ENCODE measurements at regions not wholly inside any gene's neighbourhood (a gene's known extent, or its start where the extent isn't known, plus 50 kb on each side); places are given as distances from the start of the nearest gene placed in this dataset.

DNA sequence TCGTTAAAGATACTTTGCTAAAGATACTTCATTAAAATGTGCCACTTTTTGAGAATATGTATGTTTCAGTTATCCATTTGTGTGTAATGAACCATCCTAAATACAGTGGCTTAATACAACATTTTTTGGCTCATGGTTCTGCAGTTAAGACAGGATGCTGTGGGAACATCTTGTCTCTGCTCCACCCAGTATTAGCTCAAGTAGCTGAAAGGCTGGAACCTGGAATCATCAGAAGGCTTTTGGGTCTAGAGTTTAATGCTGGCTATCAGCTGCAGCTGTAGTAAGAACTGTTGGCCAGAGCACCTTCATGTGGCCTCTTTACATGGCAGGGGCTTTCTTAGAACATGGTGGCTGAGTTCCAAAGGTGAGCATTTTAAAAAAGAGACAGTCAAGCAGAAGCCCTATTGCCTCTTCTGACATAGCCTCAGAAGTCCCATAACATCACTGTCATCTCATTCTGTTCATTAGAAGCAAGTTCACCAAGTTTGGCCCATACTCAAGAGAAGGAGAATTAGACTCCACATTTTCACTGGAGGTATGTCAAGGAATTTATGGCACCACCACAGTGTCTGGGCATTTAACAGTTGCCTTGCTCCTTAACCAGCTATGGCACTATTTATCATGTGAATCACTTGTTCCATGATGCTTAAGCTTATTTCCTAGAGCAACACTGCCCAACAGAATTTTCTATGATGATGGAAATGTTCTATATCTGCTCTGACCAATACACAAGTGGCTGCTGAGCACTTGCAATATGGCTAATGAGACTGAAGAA, 70.4 kb upstream of the PDZRN3 start:
- RAD21 ChIA-PET (ENCODE audit: unreplicated experiment), result no interaction called here
- POLR2A ChIA-PET, result no interaction called here
- no peaks in the 10 kb centered on the region; a peak in 1 of 4 replicates for H3K27me3 ChIP-seq (replicated peaks in 1 of 2; ENCODE audit: control insufficient read depth in 2 of 2, insufficient read depth in 2 of 2, low read length in 1 of 2)
- no peaks in the 10 kb centered on the region for H3K9me3 ChIP-seq (replicated peaks; ENCODE audit: control insufficient read depth, insufficient read depth, low read length)
- H3K36me3 ChIP-seq (ENCODE audit: control insufficient read depth in 2 of 2, insufficient read depth in 2 of 2, low read length in 1 of 2), result no peaks in the 10 kb centered on the region
- H3K27ac ChIP-seq (ENCODE audit: control insufficient read depth, insufficient read depth), result no peak overlapping the region
- no TSS peak for BruUV-seq (replicated peaks)
- no peak for DNase-seq (ENCODE audit: low read depth, low spot score)
- in situ Hi-C loops (cut with MboI), result no loop called here
- 0% methylated on average over 1 of the region's 1 CpG for WGBS (ENCODE audit: insufficient coverage, insufficient replicate concordance, low lambda C conversion rate, missing lambda C conversion rate)
- H2AFZ ChIP-seq (ENCODE audit: control insufficient read depth, low read depth, low read length), result no peak overlapping the region
- intact Hi-C loops (cut with micrococcal nuclease; ENCODE audit: unreplicated experiment), result no loop called here
- no peak overlapping the region for H3K4me2 ChIP-seq (ENCODE audit: control insufficient read depth, insufficient read depth)
- no peak for ATAC-seq
- no peak overlapping the region for H3K4me3 ChIP-seq
- H3K79me2 ChIP-seq (ENCODE audit: control insufficient read depth, insufficient read depth, low read length), result no peaks in the 10 kb centered on the region
- no peaks in the 10 kb centered on the region for H4K20me1 ChIP-seq (ENCODE audit: control insufficient read depth, insufficient read depth)
- no peaks in the 10 kb centered on the region for H3K4me1 ChIP-seq (ENCODE audit: control insufficient read depth, insufficient read depth, low read length)
- H3K9ac ChIP-seq (ENCODE audit: control insufficient read depth, insufficient read depth, low read length), result no peak overlapping the region
- no peak for FAIRE-seq
- SMC1A ChIA-PET (ENCODE audit: uncharacterized antibody, unreplicated experiment), result no interaction called here
- CTCF ChIA-PET, result interaction anchor here (0.8 kb wide), 1 partner anchor 13 kb away, joined by 3 read pairs; no protein-coding TSS in a partner anchor
- TF ChIP-seq, protein P1, sequence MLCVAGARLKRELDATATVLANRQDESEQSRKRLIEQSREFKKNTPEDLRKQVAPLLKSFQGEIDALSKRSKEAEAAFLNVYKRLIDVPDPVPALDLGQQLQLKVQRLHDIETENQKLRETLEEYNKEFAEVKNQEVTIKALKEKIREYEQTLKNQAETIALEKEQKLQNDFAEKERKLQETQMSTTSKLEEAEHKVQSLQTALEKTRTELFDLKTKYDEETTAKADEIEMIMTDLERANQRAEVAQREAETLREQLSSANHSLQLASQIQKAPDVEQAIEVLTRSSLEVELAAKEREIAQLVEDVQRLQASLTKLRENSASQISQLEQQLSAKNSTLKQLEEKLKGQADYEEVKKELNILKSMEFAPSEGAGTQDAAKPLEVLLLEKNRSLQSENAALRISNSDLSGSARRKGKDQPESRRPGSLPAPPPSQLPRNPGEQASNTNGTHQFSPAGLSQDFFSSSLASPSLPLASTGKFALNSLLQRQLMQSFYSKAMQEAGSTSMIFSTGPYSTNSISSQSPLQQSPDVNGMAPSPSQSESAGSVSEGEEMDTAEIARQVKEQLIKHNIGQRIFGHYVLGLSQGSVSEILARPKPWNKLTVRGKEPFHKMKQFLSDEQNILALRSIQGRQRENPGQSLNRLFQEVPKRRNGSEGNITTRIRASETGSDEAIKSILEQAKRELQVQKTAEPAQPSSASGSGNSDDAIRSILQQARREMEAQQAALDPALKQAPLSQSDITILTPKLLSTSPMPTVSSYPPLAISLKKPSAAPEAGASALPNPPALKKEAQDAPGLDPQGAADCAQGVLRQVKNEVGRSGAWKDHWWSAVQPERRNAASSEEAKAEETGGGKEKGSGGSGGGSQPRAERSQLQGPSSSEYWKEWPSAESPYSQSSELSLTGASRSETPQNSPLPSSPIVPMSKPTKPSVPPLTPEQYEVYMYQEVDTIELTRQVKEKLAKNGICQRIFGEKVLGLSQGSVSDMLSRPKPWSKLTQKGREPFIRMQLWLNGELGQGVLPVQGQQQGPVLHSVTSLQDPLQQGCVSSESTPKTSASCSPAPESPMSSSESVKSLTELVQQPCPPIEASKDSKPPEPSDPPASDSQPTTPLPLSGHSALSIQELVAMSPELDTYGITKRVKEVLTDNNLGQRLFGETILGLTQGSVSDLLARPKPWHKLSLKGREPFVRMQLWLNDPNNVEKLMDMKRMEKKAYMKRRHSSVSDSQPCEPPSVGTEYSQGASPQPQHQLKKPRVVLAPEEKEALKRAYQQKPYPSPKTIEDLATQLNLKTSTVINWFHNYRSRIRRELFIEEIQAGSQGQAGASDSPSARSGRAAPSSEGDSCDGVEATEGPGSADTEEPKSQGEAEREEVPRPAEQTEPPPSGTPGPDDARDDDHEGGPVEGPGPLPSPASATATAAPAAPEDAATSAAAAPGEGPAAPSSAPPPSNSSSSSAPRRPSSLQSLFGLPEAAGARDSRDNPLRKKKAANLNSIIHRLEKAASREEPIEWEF (IDR thresholded peaks at IDR 0.05; ENCODE audit: insufficient replicate concordance, low read depth, low read length), result no peak
- no peak for TF ChIP-seq ZBTB40 (IDR thresholded peaks at IDR 0.05; ENCODE audit: borderline replicate concordance)
- TF ChIP-seq NR2C2 (IDR thresholded peaks at IDR 0.05; ENCODE audit: borderline replicate concordance, control insufficient read depth, insufficient read length, low read depth), result no peak
- no peak for TF ChIP-seq TCF12 (IDR thresholded peaks at IDR 0.05; ENCODE audit: low read depth, low read length)
- no peak for TF ChIP-seq SP1 (IDR thresholded peaks at IDR 0.05; ENCODE audit: low read depth, low read length)
- TF ChIP-seq RAD21 (IDR thresholded peaks at IDR 0.05; ENCODE audit: insufficient read depth, low read depth, low read length), result no peak
- TF ChIP-seq NFIC (IDR thresholded peaks at IDR 0.05; ENCODE audit: low read depth, low read length), result no peak
- no peak for TF ChIP-seq IRF4 (IDR thresholded peaks at IDR 0.05; ENCODE audit: low read depth, low read length)
- TF ChIP-seq, protein P2, sequence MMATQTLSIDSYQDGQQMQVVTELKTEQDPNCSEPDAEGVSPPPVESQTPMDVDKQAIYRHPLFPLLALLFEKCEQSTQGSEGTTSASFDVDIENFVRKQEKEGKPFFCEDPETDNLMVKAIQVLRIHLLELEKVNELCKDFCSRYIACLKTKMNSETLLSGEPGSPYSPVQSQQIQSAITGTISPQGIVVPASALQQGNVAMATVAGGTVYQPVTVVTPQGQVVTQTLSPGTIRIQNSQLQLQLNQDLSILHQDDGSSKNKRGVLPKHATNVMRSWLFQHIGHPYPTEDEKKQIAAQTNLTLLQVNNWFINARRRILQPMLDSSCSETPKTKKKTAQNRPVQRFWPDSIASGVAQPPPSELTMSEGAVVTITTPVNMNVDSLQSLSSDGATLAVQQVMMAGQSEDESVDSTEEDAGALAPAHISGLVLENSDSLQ (IDR thresholded peaks at IDR 0.05), result no peak
- no peak for TF ChIP-seq HDAC2 (IDR thresholded peaks at IDR 0.05)
- TF ChIP-seq MTA2 (IDR thresholded peaks at IDR 0.05; ENCODE audit: low read depth), result no peak
- no peak for TF ChIP-seq SREBF1 (IDR thresholded peaks at IDR 0.05; ENCODE audit: low read length)
- no peak for TF ChIP-seq PAX8 (IDR thresholded peaks at IDR 0.05)
- no peak for TF ChIP-seq NFYA (IDR thresholded peaks at IDR 0.05; ENCODE audit: borderline replicate concordance, low read depth, low read length)
- TF ChIP-seq ZNF217 (IDR thresholded peaks at IDR 0.05), result no peak

Data from GM12878 (cell line).